Brain microvascular endothelial cell (primary cell): ENCODE measurements at regions not wholly inside any gene's neighbourhood (a gene's known extent, or its start where the extent isn't known, plus 50 kb on each side); places are given as distances from the start of the nearest gene placed in this dataset.

ENCODE experiments used
- DNase-seq: peaks from one replicate; pipeline ENCODE4 v3.0.0-alpha.2; 2020
- H3K27ac ChIP-seq: fragments of 250-450 bp; sonication (Bioruptor Pico); 2 replicates; pipeline ENCODE4 v1.5.1; 2020; ENCODE audit warnings: mild to moderate bottlenecking, moderate library complexity
- H3K27me3 ChIP-seq: fragments of 250-450 bp; sonication (Bioruptor Pico); replicated peaks from 2 replicates; pipeline ENCODE4 v1.5.1; 2020; ENCODE audit warnings: mild to moderate bottlenecking
- H3K36me3 ChIP-seq: fragments of 250-450 bp; sonication (Bioruptor Pico); replicated peaks from 2 replicates; pipeline ENCODE4 v1.5.1; 2020; ENCODE audit warnings: mild to moderate bottlenecking
- H3K4me3 ChIP-seq: 2 replicates; pipeline ENCODE4 v1.5.1; 2011; ENCODE audit warnings: low read depth, mild to moderate bottlenecking, control low read depth, low read length, moderate library complexity
- CTCF ChIP-seq: IDR thresholded peaks from 2 replicates; pipeline ENCODE4 v1.5.1; 2011; ENCODE audit warnings: low read depth, mild to moderate bottlenecking, moderate library complexity, low read length, control low read depth, inconsistent platforms; ENCODE audit errors: missing control alignments
- in situ Hi-C: cut with HindIII; loops from 2 replicates; pipeline ENCODE4 v1.10.0; 2017; ENCODE audit warnings: low sequenced_read_pairs, low pct_ligation_motif_present

- no peaks in the 10 kb centered on the region for H3K27me3 ChIP-seq
- H3K4me3 ChIP-seq = no peak overlapping the region
- no peak for TF ChIP-seq CTCF
- no peak for DNase-seq
- H3K36me3 ChIP-seq = no peaks in the 10 kb centered on the region
- H3K27ac ChIP-seq = no peak overlapping the region
- in situ Hi-C loops = no loop called here
Observed at GRCh38 chr17:73803964-73804435, 159.8 kb upstream of the SDK2 start.

- Histone ChIP-seq H3K4me3 (no peak overlapping the region), H3K27me3 (no peaks in the 10 kb centered on the region), H3K27ac (no peak overlapping the region), H3K36me3 (no peaks in the 10 kb centered on the region)
- DNase-seq = no peak
- in situ Hi-C loops = no loop called here
- TF ChIP-seq CTCF = no peak
Observed at GRCh38 chr17:73806768-73807167, 162.5 kb upstream of the SDK2 start.

- Histone ChIP-seq H3K27ac (no peak overlapping the region), H3K36me3 (no peaks in the 10 kb centered on the region), H3K27me3 (no peaks in the 10 kb centered on the region), H3K4me3 (no peak overlapping the region)
- in situ Hi-C loops = no loop called here
- no peak for TF ChIP-seq CTCF
- no peak for DNase-seq
Observed at GRCh38 chr17:73813201-73813600, 169.0 kb upstream of the SDK2 start.

DNA sequence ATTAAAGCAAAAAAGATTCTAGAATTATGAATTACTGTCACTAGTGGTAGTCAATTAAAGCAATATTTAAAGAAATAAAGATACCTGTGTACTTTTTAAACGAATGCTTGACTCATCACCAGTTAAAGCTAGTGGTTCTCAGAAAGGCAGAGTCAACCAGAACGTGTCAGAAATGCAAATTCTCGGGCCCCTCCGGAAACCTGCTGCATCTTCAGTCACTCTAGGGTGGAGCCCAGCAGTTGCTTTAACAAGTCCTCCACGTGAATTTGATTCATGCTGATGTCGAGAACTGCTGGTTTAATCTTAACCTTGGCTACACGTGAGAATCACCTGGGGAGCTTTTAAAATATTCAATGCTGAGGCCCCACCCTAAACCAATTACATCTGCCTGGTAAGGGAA lies 169.8 kb upstream of the SDK2 start:
- in situ Hi-C loops = no loop called here
- no peaks in the 10 kb centered on the region for H3K27me3 ChIP-seq
- no peak for DNase-seq
- no peak overlapping the region for H3K4me3 ChIP-seq
- TF ChIP-seq CTCF = no peak
- H3K27ac ChIP-seq = no peak overlapping the region
- no peaks in the 10 kb centered on the region for H3K36me3 ChIP-seq

DNA sequence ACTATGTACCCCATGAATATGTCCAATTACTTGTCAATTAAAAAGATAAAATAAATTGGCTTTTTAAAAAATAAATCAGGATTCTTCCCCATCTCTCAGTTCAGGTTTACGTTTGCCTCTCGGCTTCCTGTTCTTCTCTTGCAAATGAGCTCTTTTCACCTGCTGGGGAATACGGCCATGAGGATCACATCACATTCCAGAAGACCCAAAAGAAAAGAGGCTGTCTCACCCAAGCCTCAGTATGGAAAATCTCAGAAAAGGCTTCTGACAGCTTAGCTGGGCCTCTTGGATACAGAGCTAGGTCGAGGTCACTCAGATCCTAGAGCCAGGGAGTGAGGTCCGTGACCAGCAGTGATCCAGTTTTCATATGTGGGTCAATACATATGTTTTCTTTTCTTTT lies 171.2 kb upstream of the SDK2 start:
- in situ Hi-C loops = no loop called here
- TF ChIP-seq CTCF = no peak
- no peaks in the 10 kb centered on the region for H3K27me3 ChIP-seq
- H3K27ac ChIP-seq = no peak overlapping the region
- no peak overlapping the region for H3K4me3 ChIP-seq
- H3K36me3 ChIP-seq = no peaks in the 10 kb centered on the region
- no peak for DNase-seq
